HL-60 (cell line): ENCODE measurements at regions not wholly inside any gene's neighbourhood (a gene's known extent, or its start where the extent isn't known, plus 50 kb on each side); places are given as distances from the start of the nearest gene placed in this dataset.

Source experiments
- DNase-seq, 2 experiments: peaks; one replicate each; pipeline ENCODE4 v3.0.0-alpha.2; 2010 to 2020; ENCODE audit warnings: low read depth in 1 of 2, low spot score in 1 of 2
- H3K27ac ChIP-seq: fragments of 250-450 bp; sonication (Bioruptor Pico); replicated peaks from 2 replicates; pipeline ENCODE4 v1.5.1; 2020; ENCODE audit warnings: mild to moderate bottlenecking, moderate library complexity
- H3K27me3 ChIP-seq: fragments of 250-450 bp; sonication (Bioruptor Pico); 2 replicates; pipeline ENCODE4 v1.5.1; 2021; ENCODE audit warnings: mild to moderate bottlenecking, moderate library complexity; ENCODE audit not compliant: insufficient read depth, poor library complexity, severe bottlenecking
- H3K4me3 ChIP-seq: replicated peaks from 2 replicates; pipeline ENCODE4 v1.5.1; 2011; ENCODE audit warnings: mild to moderate bottlenecking, control low read depth, low read length; ENCODE audit not compliant: insufficient read depth
- GABPA ChIP-seq: IDR thresholded peaks from 2 replicates; pipeline ENCODE4 v1.6.1; 2012; ENCODE audit warnings: low read depth
- POLR2AphosphoS5 ChIP-seq: IDR thresholded peaks from 2 replicates; pipeline ENCODE4 v1.6.1; 2012; ENCODE audit warnings: low read depth
- SPI1 ChIP-seq: IDR thresholded peaks from 2 replicates; pipeline ENCODE4 v1.6.1; 2012; ENCODE audit warnings: low read depth, mild to moderate bottlenecking, borderline replicate concordance
- TF ChIP-seq, protein P1 (sequence below): IDR thresholded peaks from 2 replicates; pipeline ENCODE4 v1.6.1; 2012; ENCODE audit warnings: low read depth; ENCODE audit not compliant: insufficient replicate concordance
- TF ChIP-seq, protein P2 (sequence below): IDR thresholded peaks from one replicate; pipeline ENCODE4 v1.5.1; 2011; ENCODE audit warnings: low read length, control low read depth, inconsistent platforms; ENCODE audit not compliant: insufficient read depth

GRCh38 chr14:25239170-25239569 lies 189.2 kb upstream of the STXBP6 start:
- no peak overlapping the region for H3K27ac ChIP-seq
- no peak for DNase-seq
- no peak overlapping the region for H3K4me3 ChIP-seq
- H3K27me3 ChIP-seq: peaks cover 4% of the 10 kb centered on the region
- TF ChIP-seq, protein P1, sequence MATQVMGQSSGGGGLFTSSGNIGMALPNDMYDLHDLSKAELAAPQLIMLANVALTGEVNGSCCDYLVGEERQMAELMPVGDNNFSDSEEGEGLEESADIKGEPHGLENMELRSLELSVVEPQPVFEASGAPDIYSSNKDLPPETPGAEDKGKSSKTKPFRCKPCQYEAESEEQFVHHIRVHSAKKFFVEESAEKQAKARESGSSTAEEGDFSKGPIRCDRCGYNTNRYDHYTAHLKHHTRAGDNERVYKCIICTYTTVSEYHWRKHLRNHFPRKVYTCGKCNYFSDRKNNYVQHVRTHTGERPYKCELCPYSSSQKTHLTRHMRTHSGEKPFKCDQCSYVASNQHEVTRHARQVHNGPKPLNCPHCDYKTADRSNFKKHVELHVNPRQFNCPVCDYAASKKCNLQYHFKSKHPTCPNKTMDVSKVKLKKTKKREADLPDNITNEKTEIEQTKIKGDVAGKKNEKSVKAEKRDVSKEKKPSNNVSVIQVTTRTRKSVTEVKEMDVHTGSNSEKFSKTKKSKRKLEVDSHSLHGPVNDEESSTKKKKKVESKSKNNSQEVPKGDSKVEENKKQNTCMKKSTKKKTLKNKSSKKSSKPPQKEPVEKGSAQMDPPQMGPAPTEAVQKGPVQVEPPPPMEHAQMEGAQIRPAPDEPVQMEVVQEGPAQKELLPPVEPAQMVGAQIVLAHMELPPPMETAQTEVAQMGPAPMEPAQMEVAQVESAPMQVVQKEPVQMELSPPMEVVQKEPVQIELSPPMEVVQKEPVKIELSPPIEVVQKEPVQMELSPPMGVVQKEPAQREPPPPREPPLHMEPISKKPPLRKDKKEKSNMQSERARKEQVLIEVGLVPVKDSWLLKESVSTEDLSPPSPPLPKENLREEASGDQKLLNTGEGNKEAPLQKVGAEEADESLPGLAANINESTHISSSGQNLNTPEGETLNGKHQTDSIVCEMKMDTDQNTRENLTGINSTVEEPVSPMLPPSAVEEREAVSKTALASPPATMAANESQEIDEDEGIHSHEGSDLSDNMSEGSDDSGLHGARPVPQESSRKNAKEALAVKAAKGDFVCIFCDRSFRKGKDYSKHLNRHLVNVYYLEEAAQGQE: no peak
- TF ChIP-seq POLR2AphosphoS5 (no peak), SPI1 (no peak), GABPA (no peak)
- TF ChIP-seq, protein P2, sequence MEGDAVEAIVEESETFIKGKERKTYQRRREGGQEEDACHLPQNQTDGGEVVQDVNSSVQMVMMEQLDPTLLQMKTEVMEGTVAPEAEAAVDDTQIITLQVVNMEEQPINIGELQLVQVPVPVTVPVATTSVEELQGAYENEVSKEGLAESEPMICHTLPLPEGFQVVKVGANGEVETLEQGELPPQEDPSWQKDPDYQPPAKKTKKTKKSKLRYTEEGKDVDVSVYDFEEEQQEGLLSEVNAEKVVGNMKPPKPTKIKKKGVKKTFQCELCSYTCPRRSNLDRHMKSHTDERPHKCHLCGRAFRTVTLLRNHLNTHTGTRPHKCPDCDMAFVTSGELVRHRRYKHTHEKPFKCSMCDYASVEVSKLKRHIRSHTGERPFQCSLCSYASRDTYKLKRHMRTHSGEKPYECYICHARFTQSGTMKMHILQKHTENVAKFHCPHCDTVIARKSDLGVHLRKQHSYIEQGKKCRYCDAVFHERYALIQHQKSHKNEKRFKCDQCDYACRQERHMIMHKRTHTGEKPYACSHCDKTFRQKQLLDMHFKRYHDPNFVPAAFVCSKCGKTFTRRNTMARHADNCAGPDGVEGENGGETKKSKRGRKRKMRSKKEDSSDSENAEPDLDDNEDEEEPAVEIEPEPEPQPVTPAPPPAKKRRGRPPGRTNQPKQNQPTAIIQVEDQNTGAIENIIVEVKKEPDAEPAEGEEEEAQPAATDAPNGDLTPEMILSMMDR: no peak

DNA sequence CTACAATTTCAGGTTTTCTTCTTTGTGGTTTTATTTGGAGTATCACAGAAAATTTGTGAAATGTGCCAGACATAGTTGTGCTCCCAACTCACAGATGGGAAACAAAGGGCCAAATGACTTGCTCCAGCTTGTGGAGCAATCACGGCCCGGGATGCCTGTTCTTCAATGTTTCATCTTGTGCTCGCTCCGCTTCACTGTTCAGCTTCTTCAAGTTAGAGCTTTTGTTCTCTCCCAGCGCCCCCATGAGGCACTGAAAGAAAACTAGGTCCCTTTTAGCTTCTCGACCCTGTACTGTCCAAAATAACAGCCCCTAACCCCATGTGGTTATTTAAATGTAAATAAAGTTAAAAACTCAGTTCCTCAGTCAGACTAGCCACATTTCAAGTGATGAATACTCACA lies 187.9 kb upstream of the STXBP6 start:
- no peak overlapping the region for H3K27ac ChIP-seq
- no peak for DNase-seq
- no peak for TF ChIP-seq POLR2AphosphoS5
- TF ChIP-seq, protein P1: no peak
- TF ChIP-seq GABPA: no peak
- H3K27me3 ChIP-seq: peaks cover 4% of the 10 kb centered on the region
- H3K4me3 ChIP-seq: no peak overlapping the region

- no peak for DNase-seq
- Histone ChIP-seq H3K4me3 (no peak overlapping the region), H3K27me3 (no peaks in the 10 kb centered on the region), H3K27ac (no peak overlapping the region)
- TF ChIP-seq GABPA (no peak), SPI1 (no peak), POLR2AphosphoS5 (no peak)
- TF ChIP-seq, protein P2: no peak
- TF ChIP-seq, protein P1: no peak
Measured at GRCh38 chr14:25233613-25234012, 183.7 kb upstream of the STXBP6 start.
